ENCODE measurements at regions not wholly inside any gene's neighbourhood (a gene's known extent, or its start where the extent isn't known, plus 50 kb on each side); places are given as distances from the start of the nearest gene placed in this dataset.

DNA sequence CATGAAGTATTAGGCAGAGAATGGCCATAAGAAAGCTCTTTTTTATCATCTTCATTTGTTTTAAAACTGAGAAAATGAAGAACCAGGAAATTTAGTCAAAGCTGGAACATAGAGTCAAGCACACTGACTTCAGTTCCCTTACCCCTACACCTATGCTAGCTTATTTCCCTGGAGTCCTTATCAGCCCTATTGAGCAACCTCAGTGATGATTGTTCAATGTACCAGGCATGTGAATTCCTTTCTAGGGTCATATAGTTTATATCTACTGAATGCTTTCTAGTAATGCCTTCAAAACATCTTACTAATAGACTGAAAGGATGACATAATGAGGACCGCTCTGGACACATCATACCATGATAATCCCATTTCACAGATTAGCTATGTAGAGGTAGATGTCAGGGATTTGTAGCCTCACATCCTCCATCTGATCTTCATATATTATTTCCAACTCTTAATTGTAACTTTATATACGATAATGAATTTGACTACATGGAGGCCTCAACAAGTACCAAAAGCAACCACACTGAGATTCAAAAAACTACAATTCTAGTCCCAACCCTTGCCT, 460.4 kb upstream of the DYNLRB2 start:
- Mint-ChIP-seq H3K27ac (0 out of 7 replicates have a peak overlapping the region, but pooled peaks of 1 of the 3 experiments have one; percentile 16), H3K27me3 (ENCODE audit: low read depth) (no peaks in the 10 kb centered on the region; the same call in none of the 2 replicates), H3K36me3 (ENCODE audit: insufficient read depth in 1 of 3, low read depth in 3 of 3) (no peaks in the 10 kb centered on the region), H3K4me1 (peaks cover 3 to 5% of the 10 kb centered on the region in 2 experiments; a peak in 2 of 4 replicates), H3K4me3 (no peak overlapping the region), H3K9me3 (no peaks in the 10 kb centered on the region)
- H3K27ac ChIP-seq (ENCODE audit: insufficient read length, low read depth, low read length): no peak overlapping the region
- H3K9me3 ChIP-seq (ENCODE audit: control insufficient read depth, low read depth, low read length): no peaks in the 10 kb centered on the region
- no peaks in the 10 kb centered on the region for H3K4me1 ChIP-seq (ENCODE audit: insufficient read depth, low read length)
- no peaks in the 10 kb centered on the region for H3K27me3 ChIP-seq (ENCODE audit: insufficient read depth, low read length)
- H3K79me1 ChIP-seq (ENCODE audit: insufficient read depth, low read depth, low read length, poor library complexity, severe bottlenecking): no peaks in the 10 kb centered on the region
- TF ChIP-seq, protein P1, sequence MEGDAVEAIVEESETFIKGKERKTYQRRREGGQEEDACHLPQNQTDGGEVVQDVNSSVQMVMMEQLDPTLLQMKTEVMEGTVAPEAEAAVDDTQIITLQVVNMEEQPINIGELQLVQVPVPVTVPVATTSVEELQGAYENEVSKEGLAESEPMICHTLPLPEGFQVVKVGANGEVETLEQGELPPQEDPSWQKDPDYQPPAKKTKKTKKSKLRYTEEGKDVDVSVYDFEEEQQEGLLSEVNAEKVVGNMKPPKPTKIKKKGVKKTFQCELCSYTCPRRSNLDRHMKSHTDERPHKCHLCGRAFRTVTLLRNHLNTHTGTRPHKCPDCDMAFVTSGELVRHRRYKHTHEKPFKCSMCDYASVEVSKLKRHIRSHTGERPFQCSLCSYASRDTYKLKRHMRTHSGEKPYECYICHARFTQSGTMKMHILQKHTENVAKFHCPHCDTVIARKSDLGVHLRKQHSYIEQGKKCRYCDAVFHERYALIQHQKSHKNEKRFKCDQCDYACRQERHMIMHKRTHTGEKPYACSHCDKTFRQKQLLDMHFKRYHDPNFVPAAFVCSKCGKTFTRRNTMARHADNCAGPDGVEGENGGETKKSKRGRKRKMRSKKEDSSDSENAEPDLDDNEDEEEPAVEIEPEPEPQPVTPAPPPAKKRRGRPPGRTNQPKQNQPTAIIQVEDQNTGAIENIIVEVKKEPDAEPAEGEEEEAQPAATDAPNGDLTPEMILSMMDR (conservative IDR thresholded peaks at IDR 0.05): no peak
- no peak overlapping the region for H3K9ac ChIP-seq (ENCODE audit: extremely low read depth, insufficient read length, low read length)
- no CpG with 5 or more reads among the region's 2 CpGs for WGBS (ENCODE audit: extremely low coverage, insufficient read length, low lambda C conversion rate)
- no peak overlapping the region for H2AK5ac ChIP-seq (ENCODE audit: insufficient read length, low read length)
- no peak for DNase-seq
- H3T11ph ChIP-seq (ENCODE audit: low read length): no peak overlapping the region
- H3K56ac ChIP-seq (ENCODE audit: insufficient read length, low read depth, low read length): no peak overlapping the region
- no peaks in the 10 kb centered on the region for H3K23me2 ChIP-seq (ENCODE audit: insufficient read length, low read depth, low read length, poor library complexity, severe bottlenecking)
- no peak overlapping the region for H4K5ac ChIP-seq (ENCODE audit: insufficient read length, low read depth, low read length)
- H3K23ac ChIP-seq (ENCODE audit: insufficient read length, low read depth, low read length): no peak overlapping the region
- H3K14ac ChIP-seq (ENCODE audit: insufficient read depth, low read length): no peak overlapping the region
- H2BK15ac ChIP-seq (ENCODE audit: low read depth, low read length): no peak overlapping the region
- H3K4ac ChIP-seq (ENCODE audit: low read depth, low read length): no peak overlapping the region
- H2BK20ac ChIP-seq (ENCODE audit: low read depth, low read length, poor library complexity, severe bottlenecking): no peak overlapping the region
- H2AFZ ChIP-seq (ENCODE audit: low read length): no peak overlapping the region
- H4K91ac ChIP-seq (ENCODE audit: insufficient read length, low read depth, low read length): no peak overlapping the region
- no peak overlapping the region for H2BK120ac ChIP-seq (ENCODE audit: low read depth, low read length, poor library complexity, severe bottlenecking)
- H2BK12ac ChIP-seq (ENCODE audit: insufficient read length, low read depth, low read length): no peak overlapping the region
- H3K18ac ChIP-seq (ENCODE audit: insufficient read length, low read depth, low read length): no peak overlapping the region
- no peak overlapping the region for H4K8ac ChIP-seq (replicated peaks; ENCODE audit: insufficient read length, low read depth, low read length)
- H3K4me2 ChIP-seq (ENCODE audit: insufficient read depth, insufficient read length, low read length): no peak overlapping the region
- H2BK5ac ChIP-seq (ENCODE audit: insufficient read length, low read length): no peak overlapping the region
- no peaks in the 10 kb centered on the region for H4K20me1 ChIP-seq (ENCODE audit: control insufficient read depth, insufficient read depth, insufficient read length)
- H3K79me2 ChIP-seq (ENCODE audit: insufficient read depth, low read length): no peaks in the 10 kb centered on the region

Measured in H9 (cell line).